ENCODE measurements at regions not wholly inside any gene's neighbourhood (a gene's known extent, or its start where the extent isn't known, plus 50 kb on each side); places are given as distances from the start of the nearest gene placed in this dataset.

DNA sequence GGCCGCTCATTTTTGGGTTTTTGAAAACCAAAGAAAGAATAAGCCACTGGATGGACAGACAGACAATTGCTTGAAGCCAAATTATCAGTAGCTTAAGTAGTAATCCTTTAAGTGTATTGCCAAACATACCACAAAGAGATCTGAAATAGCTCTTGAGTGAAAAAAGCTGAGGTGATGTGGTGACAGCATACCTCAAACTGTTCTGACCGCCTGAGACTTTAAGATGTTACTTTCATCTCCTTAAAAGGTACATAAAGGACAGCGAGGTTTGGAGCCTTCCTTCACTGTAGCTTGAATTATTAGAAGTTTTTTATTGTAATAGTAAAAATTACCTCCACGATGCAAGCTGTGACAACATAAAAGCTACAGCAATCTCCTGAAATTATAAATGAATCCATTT, 271.5 kb upstream of the FAM241A start:
- DNase-seq (ENCODE audit: low spot score), result no peak

DNA sequence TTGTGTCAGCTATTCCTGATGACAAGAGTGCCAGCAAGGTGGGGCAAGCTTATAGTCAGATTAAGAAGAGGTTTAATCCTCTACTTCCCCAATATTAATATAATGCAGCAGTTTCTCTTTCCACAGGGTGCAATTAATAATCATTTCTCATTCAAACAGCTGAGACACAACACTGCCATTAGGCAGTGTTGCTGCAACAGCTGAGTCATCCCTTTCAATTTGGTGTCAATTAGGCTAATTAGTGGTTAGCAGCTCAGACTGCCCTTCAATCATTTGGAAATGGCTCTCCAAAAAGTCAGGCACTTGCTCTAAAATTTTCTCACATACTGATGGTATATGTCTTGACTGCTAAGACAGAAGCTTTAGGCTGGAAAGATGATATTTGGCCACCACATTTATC, 265.7 kb upstream of the FAM241A start:
- no peak for DNase-seq (ENCODE audit: low spot score)

DNA sequence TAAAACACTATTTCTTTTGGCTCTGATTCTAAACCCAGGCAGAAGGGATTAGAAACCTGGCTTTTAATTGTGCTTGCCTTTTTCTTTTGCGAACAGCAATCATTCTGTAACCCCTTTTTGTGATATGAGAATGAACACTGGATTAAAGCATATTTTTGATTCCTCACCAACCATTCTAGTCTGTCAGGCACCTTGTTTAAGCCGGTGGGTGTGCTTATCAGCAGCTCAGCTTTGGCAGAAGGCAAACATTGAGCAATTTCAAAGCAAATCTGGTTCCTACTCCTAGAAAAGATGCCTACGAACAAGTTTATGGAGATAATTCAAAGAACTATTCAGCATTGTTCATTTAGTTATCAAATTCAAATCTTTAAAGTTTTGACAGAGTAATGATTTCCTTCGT, 265.1 kb upstream of the FAM241A start:
- no peak for DNase-seq (ENCODE audit: low spot score)

DNA sequence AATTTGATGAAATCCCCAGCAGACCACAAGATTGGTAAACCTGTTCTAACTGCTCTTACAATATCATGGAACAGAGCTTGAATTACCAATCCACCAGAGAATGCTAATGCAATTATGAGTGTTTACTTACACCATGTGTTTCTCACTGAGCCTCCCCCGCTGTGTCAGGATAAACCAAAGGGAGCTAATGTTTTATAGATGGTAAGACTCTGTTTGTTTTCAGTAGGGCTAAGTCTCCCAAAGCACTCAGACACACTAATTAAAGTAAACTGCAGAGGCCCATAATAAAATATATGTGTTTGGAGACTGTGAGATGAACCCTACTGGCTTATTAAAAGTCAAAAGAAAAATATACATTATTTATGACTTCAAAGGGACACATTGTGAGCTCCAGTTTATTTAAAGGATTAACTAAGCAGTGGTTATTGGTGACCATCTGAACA, 261.7 kb upstream of the FAM241A start:
- no peak for DNase-seq (ENCODE audit: low spot score)

DNA sequence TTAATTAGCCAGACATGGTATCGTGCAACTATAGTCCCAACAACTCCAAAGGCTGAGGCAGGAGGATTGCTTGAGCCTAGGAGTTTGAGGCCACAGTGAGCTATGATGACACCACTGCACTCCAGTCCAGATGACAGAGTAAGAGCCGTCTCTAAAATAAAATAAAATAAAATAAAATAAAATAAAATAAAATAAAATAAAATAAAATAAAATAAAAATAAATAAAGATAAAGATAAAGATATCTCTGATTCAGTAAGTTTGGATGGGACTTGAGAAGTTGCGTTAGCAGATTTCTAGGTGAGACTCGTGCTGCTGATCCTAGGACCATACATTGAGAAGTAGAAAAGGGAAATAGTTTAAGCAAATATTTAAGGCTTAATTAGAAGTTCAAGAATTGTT, 254.8 kb upstream of the FAM241A start:
- no peak for DNase-seq (ENCODE audit: low spot score)

DNA sequence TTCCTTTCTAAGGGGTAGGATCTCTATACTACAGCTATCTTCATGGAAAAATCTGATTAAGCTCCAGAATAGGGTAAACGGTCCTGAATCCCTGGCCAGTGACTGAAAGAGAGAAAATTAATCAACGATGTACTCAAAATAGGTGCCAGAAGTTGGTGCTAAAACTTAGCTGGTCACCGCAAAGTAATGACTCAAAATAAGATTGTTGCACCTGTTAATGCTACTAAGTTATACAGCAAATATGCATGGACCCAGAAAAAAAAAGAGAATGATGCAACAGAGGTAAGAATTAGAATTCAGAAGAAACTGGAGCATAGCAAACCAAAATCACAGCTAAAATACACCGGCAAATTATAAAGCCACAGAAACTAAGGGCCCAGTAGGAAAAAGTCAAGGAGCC, 239.7 kb upstream of the FAM241A start:
- no peak for DNase-seq (ENCODE audit: low spot score)

DNA sequence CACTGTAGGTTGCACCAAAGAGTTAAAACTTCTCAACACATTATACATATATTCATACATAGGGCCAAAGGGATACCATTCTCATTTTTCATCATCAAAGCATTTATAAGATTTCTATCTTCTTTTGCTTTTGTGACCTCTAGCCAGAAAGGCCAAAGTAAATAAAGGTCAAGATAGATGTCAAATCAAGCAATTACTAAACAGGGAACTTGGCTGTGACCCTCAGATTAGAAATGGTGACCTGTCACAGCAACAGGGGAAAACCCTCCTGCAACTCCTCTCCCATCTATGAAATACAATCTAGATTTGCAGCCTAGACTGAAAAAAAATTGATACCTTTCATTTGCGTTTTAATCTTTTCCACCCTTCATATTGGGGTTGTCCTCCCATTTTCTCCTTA, 225.6 kb upstream of the FAM241A start:
- DNase-seq (ENCODE audit: low spot score), result no peak

DNA sequence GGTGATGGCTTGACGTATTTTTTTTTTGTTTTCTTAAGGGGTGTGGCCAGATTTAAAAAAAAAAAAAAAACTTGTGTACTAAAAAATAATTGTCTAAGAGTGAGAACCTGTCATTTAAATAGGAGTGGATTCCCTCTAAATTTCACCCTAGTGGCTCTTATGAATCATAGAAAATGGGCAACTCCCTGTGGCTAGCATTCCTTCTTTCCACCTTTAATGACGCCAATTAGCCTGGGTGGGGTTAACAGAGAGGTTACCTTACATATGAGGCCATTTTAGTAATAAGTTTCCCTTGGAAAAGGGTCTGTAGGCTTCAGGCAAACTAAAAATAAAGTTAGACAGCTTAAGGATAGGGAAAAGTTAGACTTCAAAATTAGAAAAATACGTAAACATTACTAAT, 223.5 kb upstream of the FAM241A start:
- no peak for DNase-seq (ENCODE audit: low spot score)

DNA sequence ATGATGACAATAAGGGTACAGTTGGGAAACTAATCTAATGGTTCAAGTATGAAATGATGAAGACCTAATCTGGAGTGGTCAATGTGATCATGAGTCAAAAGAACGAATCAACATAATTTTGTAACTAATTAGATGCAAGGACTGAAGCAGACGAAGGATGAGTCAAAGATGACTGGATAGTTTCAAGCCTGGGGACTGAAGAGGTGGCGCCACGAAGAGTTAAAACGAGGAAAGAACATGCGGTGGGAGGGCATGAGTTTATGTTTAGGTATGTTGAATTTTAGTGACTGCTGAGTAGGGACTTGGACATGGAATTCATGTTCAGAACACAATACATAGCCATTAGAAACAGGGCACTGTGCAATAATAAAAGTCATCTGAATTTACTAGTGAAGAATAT, 221.5 kb upstream of the FAM241A start:
- DNase-seq (ENCODE audit: low spot score), result no peak

DNA sequence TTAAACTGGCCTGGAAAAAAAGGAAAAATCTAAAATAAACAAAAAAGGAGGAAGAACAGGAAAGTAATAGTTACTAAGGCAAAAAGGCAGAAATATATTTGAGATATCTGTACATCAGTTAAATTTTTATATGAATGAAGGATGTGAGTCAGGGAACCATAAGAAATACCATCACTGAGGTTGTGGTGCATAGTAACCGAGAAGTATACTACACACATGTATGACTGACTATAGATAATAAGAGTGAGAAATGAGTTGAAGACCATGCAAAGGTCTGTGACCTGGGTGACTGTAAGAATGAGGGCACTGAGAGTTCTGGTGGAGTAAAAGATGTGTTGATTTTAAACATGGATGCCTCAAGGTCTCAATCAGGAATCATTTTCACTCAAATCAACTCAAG, 220.6 kb upstream of the FAM241A start:
- DNase-seq (ENCODE audit: low spot score), result no peak

DNA sequence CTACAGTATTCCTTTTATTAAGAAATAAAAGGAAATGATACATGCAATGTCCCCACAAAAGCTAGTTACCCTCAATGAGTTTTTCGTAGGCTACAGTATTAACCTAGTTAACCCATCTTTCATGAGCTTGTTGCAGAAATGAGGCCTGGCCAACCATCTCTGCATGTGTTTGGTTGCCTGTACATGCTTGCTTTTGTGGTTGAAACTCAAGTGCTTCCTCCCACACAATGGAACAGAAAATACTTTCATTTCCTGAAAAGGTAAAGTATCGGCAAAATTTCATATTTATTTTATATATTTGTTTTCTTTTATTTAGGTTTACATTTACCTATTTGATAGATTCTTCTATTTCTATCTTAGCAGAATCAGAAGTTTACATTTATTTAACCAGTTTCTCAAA, 214.6 kb upstream of the FAM241A start:
- no peak for DNase-seq (ENCODE audit: low spot score)

DNA sequence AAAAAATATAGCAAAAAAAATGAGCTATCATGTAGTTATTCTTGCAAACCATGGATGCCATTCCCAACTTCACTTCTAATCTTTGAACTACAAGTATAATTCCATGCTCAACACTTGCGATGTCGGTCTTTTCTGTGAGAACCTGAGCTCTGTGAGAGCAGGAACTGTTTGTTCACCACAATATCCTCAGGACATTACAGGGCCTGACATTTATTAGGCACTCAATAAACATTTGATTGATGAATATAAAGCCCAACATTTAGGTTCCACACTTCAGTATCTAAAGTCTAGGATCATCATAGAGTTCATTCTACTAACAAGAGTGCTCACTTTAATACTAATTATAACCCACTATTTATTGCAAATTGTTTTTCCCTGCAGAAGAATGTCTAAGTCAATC, 211.6 kb upstream of the FAM241A start:
- DNase-seq (ENCODE audit: low spot score), result no peak

DNA sequence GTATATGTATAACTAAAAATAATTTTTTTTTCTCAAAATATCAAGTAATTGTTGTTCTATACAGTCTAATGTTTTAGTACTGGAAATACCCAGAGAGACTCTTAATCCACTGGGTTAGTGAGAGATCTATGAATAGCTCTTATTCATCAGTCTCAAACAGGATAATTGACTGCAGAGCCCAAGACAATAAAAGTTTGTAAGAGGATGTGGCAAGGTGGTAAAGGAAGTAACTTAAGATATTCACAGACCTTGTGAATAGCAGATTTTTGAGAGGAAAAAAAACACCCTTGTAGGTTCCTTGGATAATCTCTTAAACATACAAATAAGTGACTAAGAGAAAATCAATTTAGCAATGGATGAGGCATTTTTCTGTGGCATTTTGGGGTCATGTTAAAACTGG, 210.9 kb upstream of the FAM241A start:
- no peak for DNase-seq (ENCODE audit: low spot score)

DNA sequence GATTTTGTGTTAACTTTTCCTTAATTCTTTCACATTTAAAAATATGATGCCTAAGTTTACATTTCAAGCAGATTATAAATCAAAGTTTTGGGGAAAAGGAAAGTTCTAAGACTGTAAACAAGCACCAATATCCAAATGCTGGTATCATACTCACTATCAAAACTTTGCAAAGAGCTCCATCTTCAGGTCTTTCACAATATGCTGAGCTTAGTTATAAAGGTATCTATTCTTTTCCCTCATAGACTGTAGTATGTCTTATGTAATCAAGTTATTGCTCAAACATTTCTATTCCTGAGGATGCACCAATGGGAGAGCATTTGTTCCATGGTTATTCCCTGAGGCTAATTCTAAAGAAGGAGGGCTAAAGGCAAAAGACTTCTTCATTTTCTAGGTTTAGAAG, 207.9 kb upstream of the FAM241A start:
- DNase-seq (ENCODE audit: low spot score), result no peak

DNA sequence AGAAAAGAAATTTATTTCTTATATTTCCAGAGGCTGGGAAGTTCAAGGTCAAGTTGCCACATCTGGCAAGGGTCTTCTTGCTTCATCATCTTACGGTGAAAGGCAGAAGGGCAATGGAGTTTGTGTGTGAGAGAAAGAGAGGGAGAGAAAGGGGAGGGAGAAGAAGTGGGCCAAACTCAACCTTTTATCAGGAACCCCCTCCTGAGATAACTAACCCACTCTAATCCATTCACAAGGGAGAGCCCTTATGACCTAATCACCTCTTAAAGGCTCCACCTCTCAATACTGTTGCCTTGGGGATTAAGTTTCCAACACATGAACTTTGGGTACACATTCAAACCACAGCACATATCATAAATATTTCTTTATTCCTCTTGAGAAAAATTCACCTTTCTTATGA, 203.3 kb upstream of the FAM241A start:
- DNase-seq (ENCODE audit: low spot score), result no peak

DNA sequence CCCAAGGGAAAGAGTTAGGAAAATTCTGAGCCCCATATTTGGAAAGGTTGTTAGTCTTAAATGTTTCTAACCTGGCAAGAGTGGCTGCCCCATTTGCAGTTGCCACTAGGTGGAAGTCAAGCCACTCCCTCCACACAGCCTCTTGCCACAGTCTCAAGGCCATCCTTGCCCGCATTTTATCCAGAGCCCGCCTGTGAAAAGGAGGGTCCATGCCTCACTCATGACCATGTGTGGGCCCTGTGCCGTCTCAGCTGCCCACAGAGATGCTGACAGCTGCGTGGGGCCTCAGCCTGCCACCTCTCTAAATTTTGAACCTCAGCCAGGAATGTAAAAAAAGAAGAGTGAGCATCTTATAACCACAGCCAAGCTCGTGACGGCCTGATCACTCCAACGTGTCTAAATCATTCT, 201.5 kb upstream of the FAM241A start:
- DNase-seq (ENCODE audit: low spot score), result peak; percentile 10

DNA sequence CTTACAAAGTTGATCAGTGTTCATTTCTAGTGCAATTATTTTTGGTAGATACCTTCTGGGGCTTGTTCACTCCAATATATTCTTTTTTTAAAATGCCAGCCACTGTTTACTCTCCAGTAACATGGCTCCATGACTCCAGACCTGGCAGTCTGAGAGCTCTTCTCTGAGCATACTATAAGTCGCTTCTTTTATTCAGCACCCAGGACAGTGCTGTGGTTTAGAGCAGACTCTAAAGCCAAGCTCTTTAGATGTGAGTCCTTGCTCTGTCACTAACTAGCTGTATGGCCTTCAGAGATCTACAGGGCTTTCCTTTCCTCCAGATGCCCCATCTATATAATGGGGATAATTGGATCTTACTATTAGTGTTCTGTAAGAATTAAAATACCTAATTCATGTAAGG, 200.2 kb upstream of the FAM241A start:
- no peak for DNase-seq (ENCODE audit: low spot score)

DNA sequence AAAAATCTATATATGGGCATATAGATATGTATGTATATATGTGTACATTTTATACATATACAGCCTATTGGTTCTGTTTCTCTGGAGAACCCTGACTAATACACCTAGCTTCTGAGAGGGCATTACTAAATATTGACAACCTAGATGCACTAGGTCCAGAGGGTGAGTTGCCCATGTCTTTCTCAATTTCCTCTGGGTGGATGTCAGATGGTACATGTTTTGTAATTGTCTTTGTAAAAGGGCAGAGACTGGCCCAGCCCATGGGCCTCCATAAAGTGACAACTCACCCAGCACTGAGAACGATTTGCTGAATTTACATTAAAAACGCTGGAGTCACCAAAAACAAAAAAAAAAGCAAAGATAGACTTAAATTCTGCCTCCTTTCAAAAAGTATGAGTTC, 198.5 kb upstream of the FAM241A start:
- DNase-seq (ENCODE audit: low spot score), result no peak

DNA sequence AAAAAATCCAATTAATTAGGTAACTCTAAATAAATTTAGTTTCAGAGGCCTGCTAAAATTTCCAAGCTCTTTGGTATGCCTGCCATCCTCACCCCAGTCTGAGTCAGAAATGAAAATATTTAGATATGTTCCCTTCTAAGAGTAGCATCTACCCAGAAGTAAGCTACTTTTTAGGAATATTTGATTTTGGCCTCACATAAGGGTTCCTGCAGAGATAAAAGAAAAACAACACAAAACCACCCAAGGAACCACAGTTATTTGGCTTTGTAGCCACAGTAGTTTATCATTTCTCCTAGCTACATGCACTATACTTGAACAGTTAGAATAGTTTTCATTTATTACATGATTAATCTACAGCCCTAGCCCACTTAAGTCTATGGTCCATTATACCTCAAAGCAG, 192.6 kb upstream of the FAM241A start:
- no peak for DNase-seq (ENCODE audit: low spot score)

DNA sequence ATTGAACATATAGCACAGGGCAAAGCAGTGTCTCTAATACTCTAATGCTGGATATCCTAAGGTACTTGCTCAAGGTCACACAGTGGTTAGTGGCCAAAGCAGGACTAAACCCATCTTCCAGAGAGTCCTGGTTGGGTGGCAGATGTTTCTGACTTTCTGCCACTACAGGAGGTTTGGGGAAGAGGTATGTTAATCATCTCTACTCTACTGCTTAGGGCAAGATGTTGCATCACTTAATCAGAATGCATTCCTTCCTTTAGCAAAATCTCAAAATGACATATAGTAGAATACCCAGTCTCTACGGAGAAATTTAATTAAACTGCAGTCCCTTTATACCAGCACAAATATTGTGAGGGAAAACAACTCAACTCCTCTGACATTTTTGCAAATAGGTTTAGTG, 190.7 kb upstream of the FAM241A start:
- DNase-seq (ENCODE audit: low spot score), result no peak

DNA sequence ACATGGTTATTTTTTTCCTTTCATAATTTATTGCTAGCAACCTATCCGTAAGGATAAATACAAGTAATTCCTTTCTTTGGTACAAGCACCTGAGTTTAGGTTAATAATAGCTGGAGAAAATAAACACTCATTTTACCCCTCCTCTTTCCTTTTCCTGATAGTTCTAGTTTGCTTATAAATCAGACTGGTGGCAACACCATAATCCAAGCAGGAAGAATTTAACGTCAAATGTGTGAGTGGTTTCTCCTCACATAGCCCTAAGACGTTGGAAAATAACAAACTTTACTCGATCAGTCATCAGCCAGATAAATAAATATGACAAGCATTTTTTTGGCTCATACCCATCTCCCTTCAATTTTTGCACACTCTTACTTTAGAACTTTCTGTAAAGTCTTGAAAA, 190.3 kb upstream of the FAM241A start:
- DNase-seq (ENCODE audit: low spot score), result no peak

DNA sequence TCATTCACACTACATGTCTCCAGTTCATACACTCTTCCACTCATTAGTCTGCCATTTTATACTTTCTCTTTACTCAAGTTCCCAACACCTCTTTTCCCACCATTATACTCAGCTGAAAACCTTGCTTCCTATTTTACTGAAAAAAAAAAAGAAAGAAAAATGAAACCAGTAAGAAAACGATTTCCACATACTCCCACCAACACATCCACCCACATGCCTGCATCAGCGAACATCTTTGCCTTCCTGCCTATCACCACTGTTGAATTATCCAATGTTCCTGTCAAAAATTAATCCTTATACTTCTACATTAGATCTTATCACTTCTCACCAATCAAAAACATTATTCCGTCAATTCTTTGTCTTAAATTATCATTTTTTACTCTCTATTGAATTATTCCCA, 188.1 kb upstream of the FAM241A start:
- DNase-seq (ENCODE audit: low spot score), result no peak

DNA sequence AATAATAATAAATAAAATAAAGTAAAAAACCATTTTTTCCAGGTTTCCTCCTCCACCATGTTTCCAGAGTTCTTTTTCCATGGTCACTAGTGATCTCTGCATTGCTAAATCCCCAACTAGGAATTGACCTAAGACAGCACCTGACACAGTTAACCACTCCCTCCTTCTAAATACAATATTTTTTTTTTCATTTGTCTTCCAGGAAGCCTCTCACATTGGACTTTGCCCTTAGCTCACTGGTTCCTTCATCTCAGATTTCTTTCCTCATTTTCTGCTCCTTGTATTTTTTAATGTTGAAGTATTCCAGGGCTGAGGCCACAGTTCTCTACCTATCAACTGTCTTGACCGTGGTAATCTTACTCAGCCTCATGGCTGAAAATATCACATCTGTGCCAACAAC, 187.3 kb upstream of the FAM241A start:
- DNase-seq (ENCODE audit: low spot score), result no peak

DNA sequence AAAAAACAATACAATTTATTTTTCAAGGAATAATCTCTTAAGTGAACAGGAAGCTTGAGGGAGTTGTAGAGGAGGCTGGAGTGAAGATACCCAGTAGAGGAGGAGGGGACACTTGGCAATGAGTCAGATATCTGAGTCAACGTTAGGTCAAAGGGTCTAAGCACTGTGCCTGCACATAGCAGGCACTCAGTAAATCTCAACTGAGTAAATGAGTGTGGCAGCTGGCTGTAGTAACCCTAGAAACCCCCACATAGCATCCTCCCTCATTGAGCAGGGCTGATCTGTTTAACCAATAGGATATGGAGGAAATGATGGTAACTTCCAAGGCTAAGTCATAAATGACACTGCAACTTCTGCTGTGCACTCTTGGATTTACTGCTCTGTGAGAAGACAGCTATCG, 186.0 kb upstream of the FAM241A start:
- DNase-seq (ENCODE audit: low spot score), result no peak

DNA sequence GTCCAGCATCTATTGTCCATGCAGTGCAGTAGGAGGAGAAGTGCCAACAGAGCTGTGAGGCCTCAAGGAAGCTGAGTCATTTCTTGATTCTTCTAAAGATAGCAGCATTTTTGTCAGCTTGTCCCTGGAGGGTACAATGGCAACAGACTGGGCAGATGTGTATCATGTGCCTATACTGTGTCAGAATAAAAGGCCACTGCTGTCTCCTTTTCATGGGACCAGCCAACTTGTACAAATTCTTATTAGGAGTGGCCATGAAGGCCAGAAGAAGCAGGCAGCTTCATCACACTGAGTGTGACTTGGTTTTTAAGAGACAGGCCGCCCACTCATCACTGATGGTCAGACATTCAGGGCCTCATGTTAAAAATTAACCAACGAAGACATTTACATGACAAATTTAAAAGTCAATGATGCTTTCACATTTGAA, 185.0 kb upstream of the FAM241A start:
- DNase-seq (ENCODE audit: low spot score), result no peak
